ENCODE measurements at regions not wholly inside any gene's neighbourhood (a gene's known extent, or its start where the extent isn't known, plus 50 kb on each side); places are given as distances from the start of the nearest gene placed in this dataset.

- TF ChIP-seq POLR2A (IDR thresholded peaks at IDR 0.05) (no peak), CTCF (IDR thresholded peaks at IDR 0.05) (no peak)
Observed at GRCh38 chr4:120232050-120232449, 165.4 kb upstream of the MAD2L1 start.
